ENCODE measurements at regions not wholly inside any gene's neighbourhood (a gene's known extent, or its start where the extent isn't known, plus 50 kb on each side); places are given as distances from the start of the nearest gene placed in this dataset.
"Not testable (repeated sequence)": the region's sequence is repeated elsewhere in the genome, so short reads cannot be mapped to it uniquely, and the experiment has no call there.

DNA sequence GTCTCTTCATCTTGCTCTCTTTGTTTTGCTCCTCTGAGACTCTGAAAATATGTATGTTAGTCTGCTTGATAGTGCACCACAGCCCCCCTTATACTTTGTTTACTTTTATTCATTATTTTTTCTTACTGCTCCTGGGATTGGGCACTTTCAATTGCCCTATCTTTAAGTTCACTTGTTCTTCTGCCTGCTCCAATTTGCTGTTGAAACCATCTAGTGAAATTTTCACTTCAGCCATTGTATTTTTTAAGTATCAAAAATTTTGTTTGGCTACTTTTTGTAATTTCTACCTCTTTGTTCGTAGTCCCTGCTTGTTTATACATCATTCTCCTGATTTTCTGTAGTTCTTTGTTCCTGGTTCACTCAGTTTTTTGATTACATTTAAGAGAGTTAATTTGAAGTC is 223.3 kb downstream of the SLC38A4 start:
- no peak overlapping the region for H3K4me3 ChIP-seq (ENCODE audit: low read depth, low read length)
- no peak overlapping the region for H3K27ac ChIP-seq (ENCODE audit: low read depth, low read length)
- H3K27me3 ChIP-seq (ENCODE audit: control insufficient read depth, insufficient read depth, low read length), result no peaks in the 10 kb centered on the region
- no peaks in the 10 kb centered on the region for H3K4me1 ChIP-seq (ENCODE audit: control insufficient read depth, insufficient read depth, low read length)
- H3K9ac ChIP-seq (ENCODE audit: low read depth, low read length), result no peak overlapping the region
- H3K36me3 ChIP-seq (ENCODE audit: control insufficient read depth, insufficient read depth, low read length), result no peaks in the 10 kb centered on the region
- H3K9me3 ChIP-seq (ENCODE audit: control insufficient read depth, insufficient read depth, low read length), result no peaks in the 10 kb centered on the region

DNA sequence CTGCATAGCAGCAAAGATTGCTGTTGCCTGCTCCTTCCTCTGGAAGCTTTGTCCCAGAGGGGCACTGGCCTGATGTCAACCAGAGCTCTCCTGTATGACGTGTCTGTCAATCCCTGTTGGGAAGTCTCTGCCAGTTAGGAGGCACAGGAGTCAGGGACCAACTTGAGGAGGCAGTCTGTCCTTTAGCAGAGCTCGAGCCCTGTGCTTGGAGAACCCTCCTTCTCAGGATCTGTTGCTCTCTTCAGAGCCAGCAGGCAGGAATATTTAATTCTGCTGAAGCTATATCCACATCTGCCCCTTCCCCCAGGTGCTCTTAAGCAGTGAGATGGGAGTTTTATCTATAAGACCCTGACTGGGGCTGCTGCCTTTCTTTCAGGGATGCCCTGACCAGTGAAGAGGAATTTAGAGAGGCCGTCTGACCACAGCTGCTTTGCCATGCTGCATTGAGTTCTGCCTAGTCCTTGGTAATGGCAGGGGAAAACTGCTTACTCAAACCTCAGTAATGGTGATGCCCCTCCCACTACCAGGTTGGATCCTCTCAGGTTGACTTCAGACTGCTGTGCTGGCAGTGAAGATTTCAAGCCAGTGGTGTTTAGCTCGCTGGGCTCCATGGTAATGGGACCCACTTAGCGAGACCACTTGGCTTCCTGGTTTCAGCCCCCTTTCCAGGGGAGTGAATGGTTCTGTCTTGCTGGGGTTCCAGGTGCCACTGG is 218.6 kb upstream of the SLC38A2 start:
- H3K9me3 ChIP-seq (ENCODE audit: control insufficient read depth, insufficient read depth, low read length), result no peaks in the 10 kb centered on the region; the same call in 1 of the 2 replicates
- no peak overlapping the region for H3K27ac ChIP-seq (ENCODE audit: low read depth, low read length)
- no peaks in the 10 kb centered on the region for H3K27me3 ChIP-seq (ENCODE audit: control insufficient read depth, insufficient read depth, low read length)
- H3K4me3 ChIP-seq (ENCODE audit: low read depth, low read length), result no peak overlapping the region
- H3K9ac ChIP-seq (ENCODE audit: low read depth, low read length), result no peak overlapping the region
- no peaks in the 10 kb centered on the region for H3K36me3 ChIP-seq (ENCODE audit: control insufficient read depth, insufficient read depth, low read length)
- peaks cover 3% of the 10 kb centered on the region for H3K4me1 ChIP-seq (ENCODE audit: control insufficient read depth, insufficient read depth, low read length)

DNA sequence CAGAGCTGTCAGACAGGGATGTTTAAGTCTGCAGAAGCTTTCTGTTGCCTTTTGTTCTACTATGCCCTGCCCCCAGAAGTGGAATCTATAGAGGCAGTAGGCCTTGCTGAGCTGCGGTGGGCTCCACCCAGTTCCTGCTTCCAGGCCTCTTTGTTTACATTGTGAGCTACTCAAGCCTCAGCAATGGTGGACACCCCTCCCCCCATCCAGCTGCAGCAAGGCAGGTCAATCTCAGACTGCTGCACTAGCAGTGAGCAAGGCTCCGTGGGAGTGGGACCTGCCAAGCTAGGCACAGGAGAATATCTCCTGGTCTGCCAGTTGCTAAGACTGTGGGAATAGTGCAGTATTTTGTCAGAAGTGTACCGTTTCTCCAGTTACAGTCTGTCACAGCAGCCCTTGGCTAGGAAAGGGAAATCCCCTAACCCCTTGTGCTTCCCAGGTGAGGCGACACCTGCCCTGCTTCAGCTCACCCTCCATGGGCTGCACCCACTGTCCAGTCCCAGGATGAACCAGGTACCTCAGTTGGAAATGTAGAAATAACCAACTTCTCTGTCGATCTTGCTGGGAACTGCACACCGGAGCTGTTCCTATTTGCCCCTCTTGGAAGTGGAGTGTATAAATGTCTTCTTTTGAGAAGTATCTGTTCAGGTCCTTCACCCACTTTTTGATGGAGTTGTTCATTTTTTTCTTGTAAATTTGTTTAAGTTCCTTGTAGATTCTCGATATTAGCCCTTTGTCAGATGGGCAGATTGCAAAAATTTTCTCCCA is 213.5 kb upstream of the SLC38A2 start:
- H3K4me3 ChIP-seq (ENCODE audit: low read depth, low read length), result no peak overlapping the region

DNA sequence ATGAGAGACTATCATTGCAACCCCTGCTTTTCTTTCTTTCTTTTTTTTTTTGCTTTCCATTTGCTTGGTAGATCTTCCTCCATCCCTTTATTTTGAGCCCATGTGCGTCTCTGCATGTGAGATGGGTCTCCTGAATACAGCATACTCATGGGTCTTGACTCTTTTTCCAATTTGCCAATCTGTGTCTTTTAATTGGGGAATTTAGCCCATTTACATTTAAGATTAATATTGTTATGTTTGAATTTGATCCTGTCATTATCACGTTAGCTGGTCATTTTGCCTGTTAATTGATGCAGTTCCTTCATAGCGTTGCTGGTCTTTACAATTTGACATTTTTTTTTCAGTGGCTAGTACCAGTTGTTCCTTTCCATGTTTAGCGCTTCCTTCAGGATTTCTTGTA is 211.5 kb upstream of the SLC38A2 start:
- not testable (repeated sequence) for H3K36me3 ChIP-seq (ENCODE audit: control insufficient read depth, insufficient read depth, low read length); H3K9ac ChIP-seq (ENCODE audit: low read depth, low read length); H3K27ac ChIP-seq (ENCODE audit: low read depth, low read length); H3K9me3 ChIP-seq (ENCODE audit: control insufficient read depth, insufficient read depth, low read length); H3K4me3 ChIP-seq (ENCODE audit: low read depth, low read length); H3K27me3 ChIP-seq (ENCODE audit: control insufficient read depth, insufficient read depth, low read length)
- H3K4me1 ChIP-seq (ENCODE audit: control insufficient read depth, insufficient read depth, low read length), result peaks cover 10% of the 10 kb centered on the region

More for the DNA sequence above, 213.5 kb upstream of the SLC38A2 start:
- Histone ChIP-seq H3K4me1 (ENCODE audit: control insufficient read depth, insufficient read depth, low read length) (peaks cover 10% of the 10 kb centered on the region), H3K27me3 (ENCODE audit: control insufficient read depth, insufficient read depth, low read length) (no peaks in the 10 kb centered on the region), H3K36me3 (ENCODE audit: control insufficient read depth, insufficient read depth, low read length) (no peaks in the 10 kb centered on the region), H3K27ac (ENCODE audit: low read depth, low read length) (peak overlapping the region; percentile 71), H3K9me3 (ENCODE audit: control insufficient read depth, insufficient read depth, low read length) (0 out of 2 replicates have a peak, but pooled peaks cover 7% of the 10 kb centered on the region), H3K9ac (ENCODE audit: low read depth, low read length) (peak overlapping the region; percentile 56; the same call in 1 of the 2 replicates)

DNA sequence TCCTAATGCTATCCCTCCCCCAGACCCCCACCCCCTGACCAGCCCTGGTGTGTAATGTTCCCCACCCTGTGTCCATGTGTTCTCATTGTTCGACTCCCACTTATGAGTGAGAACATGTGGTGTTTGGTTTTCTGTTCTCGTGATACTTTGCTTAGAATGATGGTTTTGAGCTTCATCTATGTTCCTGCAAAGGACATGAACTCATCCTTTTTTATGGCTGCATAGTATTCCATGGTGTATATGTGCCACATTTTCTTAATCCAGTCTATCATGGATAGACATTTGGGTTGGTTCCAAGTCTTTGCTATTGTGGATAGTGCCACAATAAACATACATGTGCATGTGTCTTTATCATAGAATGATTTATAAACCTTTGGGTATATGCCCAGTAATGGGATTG is 209.4 kb upstream of the SLC38A2 start:
- H3K9me3 ChIP-seq (ENCODE audit: control insufficient read depth, insufficient read depth, low read length); H3K9ac ChIP-seq (ENCODE audit: low read depth, low read length); H3K36me3 ChIP-seq (ENCODE audit: control insufficient read depth, insufficient read depth, low read length); H3K27ac ChIP-seq (ENCODE audit: low read depth, low read length); H3K27me3 ChIP-seq (ENCODE audit: control insufficient read depth, insufficient read depth, low read length); H3K4me3 ChIP-seq (ENCODE audit: low read depth, low read length): not testable (repeated sequence)
- peaks cover 10% of the 10 kb centered on the region for H3K4me1 ChIP-seq (ENCODE audit: control insufficient read depth, insufficient read depth, low read length)

DNA sequence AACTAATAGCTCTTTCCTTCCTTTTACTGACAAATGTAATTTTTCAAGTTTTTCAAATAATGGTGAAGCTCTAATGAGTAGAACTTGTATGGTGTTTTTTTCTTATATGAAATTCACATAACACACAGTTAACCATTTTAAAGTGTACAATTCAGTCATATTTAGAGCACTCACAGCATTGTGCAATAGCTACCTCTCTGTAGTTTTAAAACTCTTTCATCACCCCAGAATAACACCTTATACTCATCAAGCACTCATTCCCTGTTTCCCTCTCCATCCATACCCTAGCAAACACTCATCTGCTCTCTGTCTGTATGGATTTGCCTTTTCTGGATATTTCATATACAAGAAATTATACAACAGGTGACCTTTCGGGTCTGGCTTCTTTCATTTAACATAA is 207.9 kb upstream of the SLC38A2 start:
- Histone ChIP-seq H3K27me3 (ENCODE audit: control insufficient read depth, insufficient read depth, low read length) (no peaks in the 10 kb centered on the region), H3K27ac (ENCODE audit: low read depth, low read length) (no peak overlapping the region), H3K4me1 (ENCODE audit: control insufficient read depth, insufficient read depth, low read length) (peaks cover 1% of the 10 kb centered on the region), H3K9me3 (ENCODE audit: control insufficient read depth, insufficient read depth, low read length) (0 out of 2 replicates have a peak, but pooled peaks cover 7% of the 10 kb centered on the region), H3K36me3 (ENCODE audit: control insufficient read depth, insufficient read depth, low read length) (no peaks in the 10 kb centered on the region), H3K4me3 (ENCODE audit: low read depth, low read length) (no peak overlapping the region), H3K9ac (ENCODE audit: low read depth, low read length) (no peak overlapping the region)

DNA sequence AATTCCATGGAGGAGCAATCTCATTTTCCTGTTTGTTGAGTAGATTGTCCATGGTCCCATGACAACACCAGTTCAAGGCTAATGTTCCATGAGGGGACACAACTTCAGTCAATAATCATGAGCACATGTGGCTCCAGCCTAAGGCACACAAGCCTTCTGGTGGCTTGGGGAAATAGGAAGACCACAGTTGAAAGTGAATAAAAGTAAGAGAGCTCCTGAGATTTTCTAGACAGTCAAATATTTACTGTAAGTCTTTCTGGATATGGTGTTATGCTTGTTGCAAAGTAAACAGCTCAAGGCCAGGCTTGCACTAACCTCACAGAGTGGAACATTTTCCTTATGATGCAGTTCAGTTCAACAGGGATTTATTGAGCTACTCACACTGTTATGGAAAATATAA is 206.9 kb upstream of the SLC38A2 start:
- Histone ChIP-seq H3K27me3 (ENCODE audit: control insufficient read depth, insufficient read depth, low read length) (no peaks in the 10 kb centered on the region), H3K4me3 (ENCODE audit: low read depth, low read length) (no peak overlapping the region), H3K9me3 (ENCODE audit: control insufficient read depth, insufficient read depth, low read length) (0 out of 2 replicates have a peak, but pooled peaks cover 7% of the 10 kb centered on the region), H3K36me3 (ENCODE audit: control insufficient read depth, insufficient read depth, low read length) (no peaks in the 10 kb centered on the region), H3K4me1 (ENCODE audit: control insufficient read depth, insufficient read depth, low read length) (peaks cover 7% of the 10 kb centered on the region), H3K9ac (ENCODE audit: low read depth, low read length) (no peak overlapping the region), H3K27ac (ENCODE audit: low read depth, low read length) (no peak overlapping the region)

DNA sequence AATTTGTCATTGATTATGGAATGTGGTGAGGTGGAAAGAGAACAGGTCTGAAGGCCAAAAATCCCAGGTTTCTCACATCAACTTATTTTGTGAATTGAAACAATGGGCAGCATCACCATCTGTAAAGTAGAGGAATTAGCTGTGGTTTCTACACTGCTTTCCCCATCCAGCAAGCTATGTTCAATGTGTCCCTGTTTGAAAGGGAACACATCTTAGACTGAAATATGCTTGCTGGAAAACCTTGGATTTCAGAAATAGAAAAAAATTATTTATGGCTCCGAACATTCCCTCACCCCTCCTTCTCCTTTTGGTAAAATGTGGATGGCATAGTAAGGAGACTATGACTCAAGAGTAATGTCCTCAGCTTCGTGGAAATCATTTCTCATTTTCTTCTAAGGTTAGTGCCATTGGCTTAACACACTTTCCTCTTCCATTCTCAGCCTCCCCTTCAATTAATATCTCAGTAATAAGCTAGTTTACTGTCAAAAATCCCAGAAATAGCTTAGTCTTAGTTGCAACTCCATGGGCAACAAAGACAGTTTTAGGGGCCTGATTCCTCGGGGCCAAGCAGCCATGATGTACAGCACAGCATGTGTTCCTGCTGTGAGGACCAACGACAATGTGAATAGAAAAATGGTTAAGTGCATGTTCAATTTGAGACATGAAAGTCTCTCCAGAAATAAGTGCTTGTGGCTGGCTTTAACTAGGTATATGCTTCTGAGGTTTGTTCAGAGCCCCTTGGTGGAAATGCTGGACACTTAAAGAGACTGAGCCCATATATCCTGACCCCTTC is 205.8 kb upstream of the SLC38A2 start:
- Histone ChIP-seq H3K4me1 (ENCODE audit: control insufficient read depth, insufficient read depth, low read length) (peaks cover 7% of the 10 kb centered on the region), H3K9me3 (ENCODE audit: control insufficient read depth, insufficient read depth, low read length) (no peaks in the 10 kb centered on the region), H3K9ac (ENCODE audit: low read depth, low read length) (no peak overlapping the region), H3K36me3 (ENCODE audit: control insufficient read depth, insufficient read depth, low read length) (no peaks in the 10 kb centered on the region), H3K4me3 (ENCODE audit: low read depth, low read length) (no peak overlapping the region), H3K27ac (ENCODE audit: low read depth, low read length) (no peak overlapping the region), H3K27me3 (ENCODE audit: control insufficient read depth, insufficient read depth, low read length) (no peaks in the 10 kb centered on the region)

DNA sequence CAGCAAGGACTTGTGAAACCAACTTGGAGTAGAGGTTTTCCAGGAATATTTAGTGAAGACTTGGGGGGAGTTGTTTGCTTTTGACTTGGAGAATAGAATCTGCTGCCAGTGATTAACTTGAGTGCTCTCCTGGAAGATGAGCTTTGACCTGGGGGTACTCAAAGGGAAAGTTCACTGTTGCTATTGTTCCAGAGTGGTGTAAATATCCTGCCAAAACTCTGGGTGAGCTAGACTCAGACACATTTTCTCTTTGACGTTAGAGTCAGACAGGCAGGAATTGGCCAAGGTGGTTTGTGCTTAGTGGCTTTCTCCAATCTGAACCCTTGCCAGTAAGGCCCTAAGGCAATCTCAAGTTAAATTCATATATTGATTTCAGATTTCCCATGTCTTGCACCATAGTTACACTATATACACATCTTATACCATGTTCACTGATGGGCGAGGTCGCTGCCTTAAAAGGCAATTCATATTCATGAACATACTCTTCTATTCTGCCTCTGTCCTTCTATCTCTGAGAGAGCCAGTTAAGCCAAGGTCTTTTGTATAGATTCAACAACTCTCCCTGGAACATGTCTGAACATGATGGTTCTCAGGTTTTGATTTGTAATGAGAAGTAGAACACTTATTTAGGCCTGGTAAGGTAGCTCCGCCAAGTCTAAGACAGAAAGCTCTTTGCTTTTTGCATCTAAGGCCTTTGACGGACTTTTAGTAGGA is 204.6 kb upstream of the SLC38A2 start:
- Histone ChIP-seq H3K27me3 (ENCODE audit: control insufficient read depth, insufficient read depth, low read length) (no peaks in the 10 kb centered on the region), H3K36me3 (ENCODE audit: control insufficient read depth, insufficient read depth, low read length) (no peaks in the 10 kb centered on the region), H3K4me1 (ENCODE audit: control insufficient read depth, insufficient read depth, low read length) (peaks cover 7% of the 10 kb centered on the region), H3K4me3 (ENCODE audit: low read depth, low read length) (no peak overlapping the region), H3K9ac (ENCODE audit: low read depth, low read length) (no peak overlapping the region), H3K27ac (ENCODE audit: low read depth, low read length) (peak overlapping the region; percentile 7), H3K9me3 (ENCODE audit: control insufficient read depth, insufficient read depth, low read length) (no peaks in the 10 kb centered on the region)

DNA sequence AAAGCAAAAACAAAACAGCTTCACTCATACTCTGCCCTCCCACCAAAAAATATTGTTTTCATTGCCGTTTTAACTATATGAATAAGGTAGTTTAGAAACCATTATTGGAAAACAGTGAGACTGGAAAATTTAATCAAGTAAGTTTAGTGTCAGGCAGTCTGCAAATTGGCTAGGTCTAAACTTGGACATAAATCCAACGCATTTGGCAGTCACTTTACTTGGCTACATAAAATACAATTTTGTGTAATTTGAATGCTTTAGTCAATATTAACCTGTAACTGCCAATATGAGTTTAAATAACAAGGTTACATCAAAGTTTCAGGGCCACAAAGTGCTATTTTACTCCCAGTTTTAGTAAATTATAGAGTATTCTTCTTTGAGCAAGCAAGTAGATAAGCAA is 202.3 kb upstream of the SLC38A2 start:
- Histone ChIP-seq H3K9ac (ENCODE audit: low read depth, low read length) (no peak overlapping the region), H3K4me1 (ENCODE audit: control insufficient read depth, insufficient read depth, low read length) (peaks cover 7% of the 10 kb centered on the region), H3K4me3 (ENCODE audit: low read depth, low read length) (no peak overlapping the region)

More for the DNA sequence above, 202.3 kb upstream of the SLC38A2 start:
- H3K36me3 ChIP-seq (ENCODE audit: control insufficient read depth, insufficient read depth, low read length), result no peaks in the 10 kb centered on the region
- no peak overlapping the region for H3K27ac ChIP-seq (ENCODE audit: low read depth, low read length)
- no peaks in the 10 kb centered on the region for H3K27me3 ChIP-seq (ENCODE audit: control insufficient read depth, insufficient read depth, low read length)
- 0 out of 2 replicates have a peak, but pooled peaks cover 2% of the 10 kb centered on the region for H3K9me3 ChIP-seq (ENCODE audit: control insufficient read depth, insufficient read depth, low read length)

Data from HUES48 (cell line).